ENCODE measurements at regions not wholly inside any gene's neighbourhood (a gene's known extent, or its start where the extent isn't known, plus 50 kb on each side); places are given as distances from the start of the nearest gene placed in this dataset.

GRCh38 chr5:105740242-105740641 is 1930.5 kb downstream of the EFNA5 start:
- no peak for DNase-seq

- no peak for DNase-seq
These were observed 1931.0 kb downstream of the EFNA5 start for GRCh38 chr5:105739732-105740131.

DNA sequence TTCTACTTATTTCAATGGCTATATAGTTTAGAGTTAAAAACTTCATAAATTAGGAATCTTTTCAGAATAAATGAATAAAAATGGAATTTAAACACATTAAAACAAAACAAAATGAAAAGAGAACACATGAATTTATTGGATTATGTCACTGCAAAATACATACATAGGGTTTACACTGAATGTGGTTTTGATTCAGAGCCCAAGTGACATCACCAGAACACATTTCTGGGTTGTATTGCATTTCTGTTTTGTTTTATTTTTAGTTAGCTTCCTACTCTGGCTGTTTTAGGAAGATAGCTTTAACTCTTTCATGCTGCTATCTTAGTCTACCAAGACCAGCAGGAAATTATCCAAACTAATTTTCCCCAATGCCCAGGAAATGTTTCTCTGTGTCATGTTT is 1935.0 kb downstream of the EFNA5 start:
- DNase-seq, result no peak

- DNase-seq, result no peak
These were observed 1939.8 kb downstream of the EFNA5 start for GRCh38 chr5:105730982-105731381.

DNA sequence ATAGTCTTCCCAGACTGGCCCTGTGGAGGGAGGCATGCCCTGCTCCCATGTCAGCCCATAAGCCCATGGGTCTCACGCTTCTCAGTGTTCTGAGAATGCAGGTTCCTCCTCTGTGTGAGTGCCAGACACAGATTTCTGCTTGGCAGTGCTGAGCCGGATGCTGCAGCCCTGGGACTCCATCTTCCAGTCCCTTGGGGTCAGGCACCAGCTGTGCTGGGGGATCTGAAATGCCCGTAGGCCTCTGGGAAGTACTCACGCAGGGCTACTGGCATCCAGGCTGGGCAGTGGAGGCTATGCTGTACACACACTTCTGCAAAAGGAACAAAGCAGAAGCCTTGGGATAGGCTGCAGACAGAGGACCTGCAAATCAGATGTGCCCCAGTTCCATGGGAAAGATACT is 1944.6 kb downstream of the EFNA5 start:
- no peak for DNase-seq

- no peak for DNase-seq
These were observed 1962.3 kb downstream of the EFNA5 start for GRCh38 chr5:105708442-105708841.

DNA sequence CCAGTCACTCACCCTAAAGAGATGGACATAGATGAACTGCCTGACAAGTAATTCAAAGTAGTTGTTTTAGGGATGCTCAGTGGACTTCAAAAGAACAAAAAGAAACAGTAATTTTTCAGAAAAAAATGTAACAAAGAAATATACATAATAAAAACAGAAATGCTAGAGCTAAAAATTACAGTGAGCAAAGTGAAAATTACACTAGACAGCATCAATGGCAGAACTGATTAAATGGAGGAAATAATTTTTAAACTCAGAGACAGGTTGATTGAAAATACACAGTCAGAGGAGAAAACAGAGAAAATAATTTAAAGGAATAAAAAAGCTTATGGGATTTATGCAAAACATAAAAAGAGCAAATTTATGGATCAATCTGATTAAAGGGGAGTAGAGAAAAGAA is 1968.4 kb downstream of the EFNA5 start:
- DNase-seq, result no peak

DNA sequence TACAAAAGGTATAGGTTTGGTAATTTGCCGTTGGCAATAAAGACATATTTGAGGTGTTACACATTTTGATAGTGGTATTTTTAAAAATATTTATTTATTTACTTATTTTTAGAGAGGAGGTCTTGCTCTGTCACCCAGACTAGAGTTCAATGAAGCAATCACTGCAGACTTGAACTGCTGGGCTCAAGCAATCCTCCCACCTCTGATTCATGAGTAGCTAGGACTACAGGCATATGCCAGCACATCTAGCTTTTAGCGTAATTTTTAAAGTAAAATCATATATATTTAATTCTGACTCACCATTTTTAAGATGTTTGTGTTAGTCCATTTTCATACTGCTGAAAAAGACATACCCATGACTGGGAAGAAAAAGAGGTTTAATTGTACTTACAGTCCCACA is 1974.3 kb downstream of the EFNA5 start:
- DNase-seq, result no peak

GRCh38 chr5:105695941-105696340 is 1974.8 kb downstream of the EFNA5 start:
- no peak for DNase-seq

- DNase-seq, result no peak
These were observed 1981.1 kb downstream of the EFNA5 start for GRCh38 chr5:105689596-105689995.

DNA sequence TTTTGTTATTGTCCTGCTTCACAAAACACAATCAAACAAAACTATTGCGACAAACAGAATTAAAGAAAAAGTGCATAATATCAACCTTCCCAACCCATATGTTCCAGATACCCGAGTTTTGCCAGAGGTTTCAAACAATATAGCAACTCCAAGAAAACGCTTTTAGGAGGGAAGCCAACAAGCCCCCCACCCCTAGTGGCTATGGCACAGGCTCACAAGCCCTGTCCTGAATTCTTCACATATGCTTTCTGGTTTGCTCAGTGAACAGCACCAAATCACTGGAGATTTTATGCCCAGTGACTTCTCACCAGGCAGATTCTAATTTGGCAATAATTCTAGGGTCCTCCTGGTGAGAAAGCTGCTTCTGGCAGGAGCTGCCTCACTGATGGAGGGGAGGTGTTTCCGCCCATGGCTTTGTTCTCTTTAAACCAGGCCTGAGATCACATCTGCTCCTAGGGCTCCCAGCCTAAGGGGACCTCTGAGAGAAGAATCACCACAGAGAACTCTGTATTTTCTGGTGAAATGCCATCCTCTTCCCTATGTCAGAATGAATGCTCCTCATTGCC is 1982.4 kb downstream of the EFNA5 start:
- DNase-seq, result no peak

- no peak for DNase-seq
These were observed 1983.2 kb downstream of the EFNA5 start for GRCh38 chr5:105687493-105687892.

DNA sequence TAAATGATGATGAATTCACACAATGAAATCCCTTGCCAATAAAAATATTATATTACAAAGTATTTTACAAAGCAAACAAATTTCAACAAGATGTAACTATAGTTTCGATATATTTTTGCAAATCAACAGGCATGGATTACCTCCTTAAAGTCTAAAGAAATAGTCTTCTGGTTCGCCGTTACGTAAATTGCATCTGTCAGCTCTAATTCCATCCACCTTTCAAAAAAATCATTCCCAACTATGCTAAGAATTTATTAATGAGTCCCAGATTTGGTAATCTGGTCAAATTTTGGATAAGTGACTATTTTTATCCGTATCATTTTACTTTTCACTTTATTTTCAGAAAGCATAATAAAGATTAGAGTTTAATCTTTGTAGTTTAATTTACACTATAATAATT is 1984.9 kb downstream of the EFNA5 start:
- no peak for DNase-seq

- no peak for DNase-seq
These were observed 1985.9 kb downstream of the EFNA5 start for GRCh38 chr5:105684799-105685198.

- DNase-seq, result no peak
These were observed 1989.8 kb downstream of the EFNA5 start for GRCh38 chr5:105680858-105681475.

GRCh38 chr5:105677291-105677690 is 1993.4 kb downstream of the EFNA5 start:
- DNase-seq, result no peak

- DNase-seq, result no peak
These were observed 2000.1 kb downstream of the EFNA5 start for GRCh38 chr5:105670596-105670995.

GRCh38 chr5:105663671-105664070 is 2007.1 kb downstream of the EFNA5 start:
- DNase-seq, result no peak

DNA sequence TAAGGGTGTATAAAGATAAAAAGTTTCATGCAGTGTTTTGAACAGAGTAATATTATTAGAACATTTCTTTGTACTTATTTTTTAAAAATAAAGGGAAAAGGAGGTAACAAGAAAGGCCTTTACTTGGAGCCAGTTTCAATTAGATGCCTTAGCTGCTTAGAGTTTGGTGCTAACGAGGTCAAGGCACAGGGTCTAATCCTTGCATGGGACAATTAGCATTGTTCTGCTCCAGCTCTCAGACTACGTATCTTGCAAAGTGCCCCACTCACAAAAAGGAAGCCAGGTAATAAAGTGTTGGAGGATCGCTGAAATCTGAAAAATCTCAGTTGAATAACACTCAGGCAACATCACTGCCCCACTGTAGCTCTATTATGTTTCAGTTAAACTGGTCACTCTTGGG is 2011.3 kb downstream of the EFNA5 start:
- DNase-seq, result no peak

GRCh38 chr5:105640328-105640727 is 2030.4 kb downstream of the EFNA5 start:
- no peak for DNase-seq

DNA sequence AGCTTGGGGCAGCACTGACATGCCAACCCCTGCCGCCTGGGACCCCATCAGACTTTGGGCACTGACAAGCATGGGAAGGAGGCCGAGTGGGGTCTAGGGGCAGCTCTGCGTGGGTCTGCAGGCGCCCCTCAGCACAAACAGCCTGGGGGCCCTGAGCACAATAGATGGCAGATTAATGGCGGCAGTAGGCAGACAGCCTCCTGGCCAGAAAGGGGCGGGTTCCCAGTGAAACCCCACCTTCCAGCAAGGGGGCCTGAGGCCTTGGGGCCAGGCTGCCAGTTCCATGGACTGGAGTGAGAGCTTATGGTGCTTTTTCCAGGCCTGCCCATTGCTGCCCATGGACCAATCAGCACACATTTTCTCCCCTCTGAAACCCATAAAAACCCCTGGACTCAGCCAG is 2031.2 kb downstream of the EFNA5 start:
- DNase-seq, result no peak

- DNase-seq, result no peak
These were observed 2031.7 kb downstream of the EFNA5 start for GRCh38 chr5:105639068-105639467.

- no peak for DNase-seq
These were observed 2032.3 kb downstream of the EFNA5 start for GRCh38 chr5:105638437-105638836.

DNA sequence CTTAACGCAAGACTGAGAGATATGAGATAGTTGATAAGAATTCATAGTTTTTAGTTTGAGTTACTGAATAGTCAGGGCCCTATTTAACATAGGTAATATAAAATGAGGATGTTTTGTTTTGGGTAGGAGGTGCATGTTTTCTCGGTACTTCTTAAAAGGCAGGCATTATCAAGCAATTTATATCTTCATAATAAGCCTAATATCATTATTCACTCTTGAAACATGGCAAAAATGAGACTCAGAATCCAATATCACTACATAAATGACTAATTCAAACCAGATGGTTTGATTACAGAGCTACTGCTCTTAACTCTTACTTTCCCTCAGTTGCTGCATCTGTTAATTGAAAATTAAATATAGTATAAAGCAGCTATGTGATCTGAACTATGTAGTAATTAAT is 2038.7 kb downstream of the EFNA5 start:
- no peak for DNase-seq

DNA sequence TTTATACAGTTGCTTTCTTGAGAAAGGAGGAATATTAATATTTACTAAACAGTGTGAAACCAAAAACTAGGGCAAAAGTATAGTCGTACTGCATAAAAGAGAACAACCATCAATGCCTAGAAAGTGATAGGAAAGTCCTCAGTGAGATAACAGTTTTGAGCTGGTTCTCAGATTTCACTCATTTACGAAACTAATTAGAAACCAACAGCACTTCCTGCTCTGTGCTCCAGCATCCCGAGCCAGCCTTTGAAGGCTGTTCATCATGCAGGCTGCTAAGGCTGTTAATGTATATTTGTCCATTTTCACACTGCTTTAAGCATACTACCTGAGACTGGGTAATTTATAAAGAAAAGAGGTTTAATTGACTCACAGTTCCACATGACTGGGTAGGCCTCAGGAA is 2039.9 kb downstream of the EFNA5 start:
- DNase-seq, result no peak
